Activated CD4-positive, alpha-beta T cell treated with anti-CD3 and anti-CD28 coated beads, Interleukin-10, Interleukin-2, amounts not matched to agents 100 ng/mL and 50 ng/mL, durations not matched to agents 16 hours and 8 hours (primary cell): ENCODE measurements at regions not wholly inside any gene's neighbourhood (a gene's known extent, or its start where the extent isn't known, plus 50 kb on each side); places are given as distances from the start of the nearest gene placed in this dataset.

Experiments
- DNase-seq: peaks from one replicate; pipeline ENCODE4 v3.0.0-alpha.2; 2020

DNA sequence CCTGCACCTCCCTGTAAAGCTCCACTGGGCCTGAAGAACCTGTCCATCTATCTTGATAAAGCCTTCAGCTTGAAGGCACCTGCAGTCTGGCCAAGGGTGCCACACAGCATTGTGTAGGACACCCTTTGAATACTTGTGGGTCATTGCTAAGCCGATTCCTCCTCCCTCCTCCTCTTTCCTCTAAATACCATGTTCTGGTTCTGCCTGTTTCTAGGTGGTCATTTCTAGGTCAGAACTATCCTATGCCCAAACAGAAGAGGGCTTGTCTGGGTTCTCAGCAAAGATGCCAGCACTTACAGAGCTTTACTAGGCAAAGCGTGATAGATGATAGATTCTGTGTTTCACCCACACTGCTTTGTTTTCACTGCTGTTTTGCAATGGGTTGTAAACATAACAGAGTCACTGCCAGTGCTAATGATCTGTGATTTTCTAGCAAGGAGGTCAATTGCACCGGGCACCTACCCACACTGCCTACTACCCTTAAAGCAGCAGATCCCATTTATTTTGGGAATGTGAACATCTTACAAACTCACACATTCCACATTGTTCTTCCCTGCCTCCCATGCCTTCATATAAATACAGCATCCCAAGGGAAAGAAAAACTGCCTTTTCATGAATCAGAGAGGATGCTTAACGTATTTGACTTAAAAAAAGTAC lies 279.1 kb upstream of the PITRM1 start:
- no peak for DNase-seq

GRCh38 chr10:3446221-3446620 lies 273.6 kb upstream of the PITRM1 start:
- DNase-seq: no peak

- no peak for DNase-seq
Observed at GRCh38 chr10:3445648-3446047, 273.1 kb upstream of the PITRM1 start.

GRCh38 chr10:3442451-3442990 lies 269.9 kb upstream of the PITRM1 start:
- no peak for DNase-seq

DNA sequence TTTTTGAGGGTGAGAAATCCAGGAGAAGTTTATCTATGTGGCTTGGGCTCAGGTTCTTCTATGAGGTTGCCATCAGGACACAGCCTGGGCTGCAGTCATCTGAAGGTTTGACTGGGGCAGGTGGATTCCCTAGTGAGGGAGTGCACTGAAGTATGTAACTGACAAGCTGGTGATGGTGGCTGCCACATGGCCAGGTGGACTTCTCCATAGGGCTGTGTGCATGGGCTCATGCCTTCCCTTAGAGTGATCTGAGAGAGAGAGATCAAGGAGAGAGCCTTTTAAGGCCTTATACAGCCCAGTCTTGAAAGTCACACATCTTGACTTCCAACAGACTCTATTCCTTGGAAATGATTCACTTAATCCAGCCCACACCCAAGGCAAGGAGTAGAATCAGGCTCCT lies 266.6 kb upstream of the PITRM1 start:
- DNase-seq: no peak

DNA sequence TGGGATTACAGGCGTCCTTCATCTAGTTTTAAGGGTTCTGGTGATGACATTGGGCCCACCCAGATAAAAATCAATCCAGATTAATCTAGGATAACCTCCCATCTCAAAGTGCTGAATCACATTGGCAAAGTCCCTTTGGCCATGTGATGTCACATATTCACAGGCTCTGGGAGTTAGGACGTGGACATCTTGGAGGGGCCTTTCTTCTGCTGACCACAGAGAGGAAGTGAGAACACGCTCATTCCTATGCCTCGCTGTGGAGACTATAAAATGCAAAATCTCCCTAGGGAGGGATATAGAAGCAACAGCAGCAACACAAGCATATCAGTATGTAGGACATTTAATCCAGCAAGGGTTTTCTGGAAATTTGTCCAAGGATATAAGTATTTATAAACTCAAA lies 266.0 kb upstream of the PITRM1 start:
- no peak for DNase-seq

GRCh38 chr10:3435671-3436070 lies 263.1 kb upstream of the PITRM1 start:
- no peak for DNase-seq

GRCh38 chr10:3433988-3434387 lies 261.4 kb upstream of the PITRM1 start:
- DNase-seq: no peak

DNA sequence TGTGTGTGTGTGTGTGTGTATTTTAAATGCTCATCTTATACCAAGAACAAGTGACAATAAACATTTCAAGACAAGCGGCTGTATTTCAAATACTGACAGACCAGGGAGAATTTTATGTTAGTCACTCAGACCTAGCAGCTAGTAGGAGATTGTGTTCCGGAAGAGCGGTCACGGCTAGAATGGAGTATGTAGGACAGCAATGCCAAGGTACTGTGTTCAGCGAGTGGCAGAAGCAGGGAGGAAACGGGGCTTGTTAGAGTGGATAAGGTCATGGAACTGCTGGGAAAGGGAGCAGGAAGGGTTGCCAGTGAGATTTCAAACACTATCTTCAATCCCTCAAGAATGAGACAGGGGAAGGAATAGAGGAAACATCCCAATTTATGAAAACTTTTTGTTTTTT lies 260.5 kb upstream of the PITRM1 start:
- DNase-seq: no peak

DNA sequence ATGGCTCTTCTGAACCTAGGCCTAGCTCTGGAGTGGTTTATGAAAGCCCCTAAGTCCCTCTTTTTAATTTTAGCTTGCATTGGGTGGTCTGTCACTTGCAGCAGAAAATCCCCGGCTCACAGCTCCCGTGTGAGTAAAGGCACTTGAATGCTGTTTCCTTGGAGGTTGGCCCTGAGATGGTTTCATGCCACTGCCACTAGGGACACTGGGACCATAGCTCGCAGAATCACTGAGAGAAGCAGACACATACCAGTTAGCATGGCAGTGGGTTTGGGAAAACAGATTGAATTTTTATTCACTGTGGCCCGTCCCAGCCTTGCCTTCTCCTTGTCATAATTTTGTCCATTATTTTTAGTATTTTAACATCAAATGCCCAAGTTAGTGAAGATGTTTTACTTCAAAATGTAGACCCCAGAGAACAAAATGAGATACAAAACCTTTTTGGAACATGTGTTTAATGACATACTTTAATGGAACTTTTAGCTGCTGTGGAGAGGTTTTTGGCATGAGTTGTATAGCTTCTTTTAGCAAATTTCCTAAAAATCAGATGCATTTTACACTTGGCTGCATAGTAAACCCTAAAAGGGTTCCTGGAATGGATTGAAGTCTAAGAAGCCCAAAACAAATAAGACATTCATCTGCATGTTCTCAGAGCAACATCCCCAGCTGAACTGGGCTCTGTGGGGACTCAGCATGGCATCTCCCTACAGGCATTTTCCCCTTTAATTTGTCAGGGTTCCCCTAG lies 259.7 kb upstream of the PITRM1 start:
- DNase-seq: no peak

GRCh38 chr10:3430501-3430900 lies 257.9 kb upstream of the PITRM1 start:
- DNase-seq: no peak

- no peak for DNase-seq
Observed at GRCh38 chr10:3429676-3430075, 257.1 kb upstream of the PITRM1 start.

DNA sequence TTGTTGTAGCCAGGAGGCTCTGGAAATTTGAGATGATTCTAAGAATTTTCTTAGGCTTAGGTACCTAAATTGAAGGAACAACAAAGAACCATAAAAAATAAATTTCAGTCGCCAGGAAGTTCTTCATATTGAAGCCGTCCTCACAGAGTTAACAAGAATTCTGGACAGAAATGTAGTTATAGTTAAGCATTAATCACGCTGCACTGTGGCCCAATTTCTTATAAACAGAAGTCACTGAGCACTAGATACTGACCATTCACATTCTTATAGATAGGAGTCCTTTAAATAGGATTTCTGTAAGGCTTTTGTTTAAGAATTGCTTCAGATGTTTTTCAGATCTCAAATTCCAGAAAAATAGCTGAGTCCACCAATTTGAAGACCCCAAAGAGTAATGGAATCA lies 256.2 kb upstream of the PITRM1 start:
- no peak for DNase-seq

DNA sequence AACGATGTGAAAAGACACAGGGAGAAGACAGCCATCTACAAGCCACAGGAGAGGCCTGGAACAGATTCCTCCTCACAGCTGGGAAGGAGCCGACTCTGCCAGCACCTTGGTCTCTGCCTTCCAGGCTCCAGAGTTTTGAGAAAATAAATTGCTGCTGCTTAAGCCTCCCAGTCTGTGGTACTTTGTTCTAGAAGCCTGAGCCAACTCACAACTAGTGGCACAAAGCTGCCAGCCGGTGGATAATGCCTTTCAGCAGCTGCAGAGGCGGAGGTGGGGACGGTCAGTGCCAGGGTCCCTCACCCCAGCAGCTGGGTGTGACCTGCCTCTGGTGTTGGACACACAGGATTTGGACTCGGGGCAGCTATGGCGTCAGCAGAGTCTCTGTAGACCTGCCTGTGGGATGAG lies 255.4 kb upstream of the PITRM1 start:
- no peak for DNase-seq

DNA sequence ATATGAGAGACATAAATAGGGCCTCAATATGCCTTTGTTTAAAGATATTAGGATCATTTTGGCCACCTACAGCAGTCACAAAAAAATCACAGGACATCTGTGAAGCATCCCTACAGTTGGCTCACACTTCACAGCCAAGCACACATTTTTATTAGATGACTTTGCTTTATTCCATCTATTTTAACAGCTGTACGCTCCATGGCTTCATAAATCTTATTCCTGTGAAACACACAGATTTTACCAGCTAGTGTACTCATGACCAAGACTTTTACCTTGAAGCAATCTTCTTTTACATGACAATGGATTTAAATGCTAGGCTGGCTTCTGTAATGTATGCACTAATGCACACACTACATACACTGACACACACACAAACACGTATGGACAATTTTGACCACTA lies 254.8 kb upstream of the PITRM1 start:
- DNase-seq: no peak

GRCh38 chr10:3426190-3426845 lies 253.7 kb upstream of the PITRM1 start:
- no peak for DNase-seq

- DNase-seq: no peak
Observed at GRCh38 chr10:3425716-3426115, 253.1 kb upstream of the PITRM1 start.

- no peak for DNase-seq
Observed at GRCh38 chr10:3425261-3425660, 252.7 kb upstream of the PITRM1 start.

DNA sequence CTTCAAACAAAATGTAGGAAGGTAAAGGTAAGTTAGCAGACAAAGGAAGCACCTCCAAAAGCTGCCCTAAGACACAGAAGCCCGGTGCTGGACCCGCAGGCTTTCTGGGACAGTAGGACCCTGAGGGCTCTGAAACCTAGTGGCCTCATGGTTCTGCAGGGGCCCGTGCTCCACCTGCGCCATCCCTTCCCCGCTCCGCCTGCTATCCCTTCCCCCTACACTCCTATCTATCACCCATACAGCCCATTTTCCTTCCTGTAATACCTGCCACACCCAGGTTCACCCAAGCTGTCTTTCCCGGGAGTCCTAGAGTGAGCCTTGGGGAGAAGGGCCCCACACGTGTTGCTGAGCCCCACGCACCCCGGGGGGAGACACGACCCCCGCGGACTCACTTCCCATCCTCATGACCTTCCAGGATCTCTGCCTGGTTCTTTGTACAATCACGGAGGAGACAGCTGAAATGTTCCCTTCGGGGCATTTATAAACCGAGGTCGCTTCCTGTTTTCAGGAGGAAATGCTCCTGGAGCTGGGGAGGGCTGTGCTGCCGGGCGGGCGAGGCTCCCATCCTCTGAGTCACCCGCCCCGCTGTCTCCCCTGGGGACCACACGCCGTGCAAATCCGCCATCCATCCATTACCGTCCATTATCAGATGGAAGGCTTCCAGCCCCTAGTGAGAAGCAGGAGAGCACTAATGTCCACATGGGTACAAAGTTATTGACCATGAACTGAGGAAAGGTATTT lies 251.7 kb upstream of the PITRM1 start:
- no peak for DNase-seq

DNA sequence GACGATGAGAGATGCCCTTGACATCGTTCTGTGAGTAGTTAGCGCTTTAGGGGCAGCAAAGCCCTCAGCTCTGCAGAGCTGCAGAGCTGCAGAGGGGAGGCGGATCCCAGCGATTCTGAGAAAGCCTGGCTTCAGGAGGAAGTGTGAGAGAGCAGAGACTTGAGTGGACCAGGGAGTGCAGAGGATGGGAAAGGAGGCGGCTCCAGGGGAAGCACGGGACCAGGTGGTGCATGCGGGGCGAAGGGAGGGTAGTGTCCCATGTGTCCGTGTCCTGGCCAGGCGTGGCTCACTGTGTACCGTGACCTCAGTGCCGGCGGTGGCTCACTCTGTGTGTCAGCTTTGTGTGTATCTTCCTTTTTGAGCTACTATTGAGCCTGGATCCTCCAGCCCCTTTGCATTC lies 250.8 kb upstream of the PITRM1 start:
- no peak for DNase-seq

- no peak for DNase-seq
Observed at GRCh38 chr10:3422282-3422681, 249.7 kb upstream of the PITRM1 start.

DNA sequence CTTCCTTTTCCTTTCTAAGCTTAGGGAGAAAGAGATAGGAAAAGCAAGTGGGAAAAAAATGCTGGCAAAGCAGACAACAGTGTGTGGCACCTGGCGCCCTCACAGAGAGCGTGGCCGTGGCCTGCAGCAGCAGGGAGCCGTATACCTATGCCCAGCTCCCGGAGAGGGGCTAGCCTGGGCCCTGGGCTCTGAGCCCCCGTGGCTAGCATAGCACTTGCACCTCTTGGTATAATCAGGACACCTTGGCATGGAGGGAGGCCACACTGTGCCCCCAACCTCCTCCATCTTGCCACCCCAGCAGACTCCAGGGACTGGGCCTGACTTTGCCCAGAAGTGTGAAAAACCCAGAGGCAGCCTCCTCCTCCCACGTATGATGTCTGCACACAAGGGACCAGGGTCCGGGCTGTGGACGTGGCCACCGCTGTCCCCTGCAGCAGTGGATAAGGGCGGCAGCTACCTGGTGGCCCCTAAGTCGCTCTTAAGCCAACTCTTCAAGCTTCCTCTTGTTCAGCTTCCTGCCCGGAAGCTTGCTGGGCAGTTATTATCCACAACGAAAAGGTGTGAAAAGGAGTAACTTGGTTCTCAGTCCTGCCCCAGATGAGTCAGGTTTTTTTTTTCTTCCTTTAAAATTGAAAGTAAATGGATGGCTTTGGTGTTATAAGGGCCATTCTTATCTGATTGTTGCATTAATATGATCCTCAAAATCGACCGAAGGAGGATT lies 249.1 kb upstream of the PITRM1 start:
- peak; percentile 30 for DNase-seq
